Putamen (tissue), 1 donor: ENCODE measurements at regions not wholly inside any gene's neighbourhood (a gene's known extent, or its start where the extent isn't known, plus 50 kb on each side); places are given as distances from the start of the nearest gene placed in this dataset.

ENCODE experiments used
- DNase-seq: peaks from one replicate; pipeline ENCODE4 v3.0.0-alpha.2; 2016; ENCODE audit warnings: low spot score

DNA sequence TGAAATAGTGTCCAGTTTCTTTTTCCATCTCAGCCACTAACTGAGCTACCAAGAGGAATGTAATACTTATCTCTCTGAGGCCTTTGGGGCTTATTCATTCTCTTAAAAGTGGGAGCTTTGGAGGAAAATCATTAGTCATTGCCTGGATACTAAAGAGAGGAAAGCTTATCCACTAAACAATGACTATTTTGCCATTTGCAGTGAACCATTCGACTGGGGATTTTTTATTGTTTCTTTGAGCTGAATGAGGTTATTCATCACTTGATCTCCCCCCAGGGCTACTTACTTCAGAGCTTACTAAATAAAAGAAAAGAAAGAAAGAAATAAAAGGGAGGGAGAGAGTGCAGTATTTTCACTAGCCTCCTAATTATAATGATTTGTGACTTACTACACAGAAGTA, 1329.5 kb upstream of the TENM3 start:
- DNase-seq, result peak; percentile 5

DNA sequence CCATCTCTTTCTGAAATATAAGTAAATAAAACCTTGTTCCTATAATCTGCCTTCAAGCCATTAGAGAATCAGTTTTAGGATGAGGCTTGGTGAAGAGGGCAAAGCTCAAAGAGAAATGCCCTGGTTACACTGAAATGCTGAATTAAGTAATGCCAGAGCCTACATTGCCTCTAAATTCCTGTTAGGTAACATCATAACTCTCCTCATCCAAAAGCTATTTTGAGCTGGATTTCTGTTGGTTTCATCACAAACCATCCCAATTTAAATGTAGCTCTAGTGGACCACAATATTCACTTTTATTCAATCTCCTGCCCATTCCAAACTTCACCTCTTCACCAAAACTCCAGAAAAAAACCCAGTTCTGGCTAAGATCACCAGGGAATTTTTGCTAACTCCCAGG, 1319.7 kb upstream of the TENM3 start:
- DNase-seq, result no peak

DNA sequence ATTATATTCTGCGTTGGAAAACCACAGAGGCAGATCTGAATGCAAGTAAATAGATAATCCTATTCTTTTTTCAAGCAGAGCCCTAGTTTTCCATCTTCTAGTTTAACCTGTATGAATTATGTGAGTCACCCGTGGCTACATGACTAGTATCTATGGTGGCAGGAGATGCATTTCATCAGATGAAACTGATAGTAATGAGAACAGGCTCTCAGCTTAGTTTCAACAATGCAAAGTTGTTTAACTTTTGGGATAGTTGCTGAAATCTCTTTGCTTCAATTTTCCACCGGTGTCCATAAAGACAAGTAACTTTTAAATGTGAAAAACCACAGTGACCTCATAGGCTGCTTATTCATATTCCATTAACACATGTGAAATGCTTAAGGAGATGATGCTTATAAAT, 1317.4 kb upstream of the TENM3 start:
- no peak for DNase-seq

- no peak for DNase-seq
Observed at GRCh38 chr4:180926277-180926676, 1316.9 kb upstream of the TENM3 start.

DNA sequence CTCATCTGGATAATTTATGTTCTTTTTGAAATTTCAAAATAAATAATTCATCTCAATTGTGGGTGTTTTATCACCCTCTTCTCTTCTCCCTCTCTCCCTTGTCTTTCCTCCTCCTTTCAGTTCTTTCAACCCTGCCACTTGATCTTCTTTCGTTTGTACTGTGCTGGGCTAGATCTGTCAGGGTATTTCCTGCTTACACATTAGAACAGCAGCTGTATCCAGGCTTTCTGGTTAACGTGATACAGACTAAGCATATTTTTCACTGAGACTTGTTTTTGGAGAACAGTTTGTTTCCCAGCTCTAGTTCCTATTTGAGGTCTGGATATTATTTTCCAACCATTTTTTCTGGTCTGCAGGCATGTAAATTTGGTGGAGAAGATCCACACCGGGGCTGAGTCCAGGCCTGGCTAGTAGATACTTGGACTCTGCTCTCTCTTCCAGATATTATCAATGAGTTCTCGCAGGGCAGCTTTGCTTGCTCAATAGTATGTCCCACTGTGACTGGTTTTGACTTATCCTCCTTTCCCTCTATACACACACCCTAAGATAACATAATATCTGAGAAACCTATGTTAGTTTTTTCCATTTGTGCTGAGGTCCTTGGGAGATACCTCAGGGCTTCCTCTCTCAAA, 1310.7 kb upstream of the TENM3 start:
- DNase-seq, result no peak

- no peak for DNase-seq
Observed at GRCh38 chr4:180937083-180937482, 1306.1 kb upstream of the TENM3 start.

DNA sequence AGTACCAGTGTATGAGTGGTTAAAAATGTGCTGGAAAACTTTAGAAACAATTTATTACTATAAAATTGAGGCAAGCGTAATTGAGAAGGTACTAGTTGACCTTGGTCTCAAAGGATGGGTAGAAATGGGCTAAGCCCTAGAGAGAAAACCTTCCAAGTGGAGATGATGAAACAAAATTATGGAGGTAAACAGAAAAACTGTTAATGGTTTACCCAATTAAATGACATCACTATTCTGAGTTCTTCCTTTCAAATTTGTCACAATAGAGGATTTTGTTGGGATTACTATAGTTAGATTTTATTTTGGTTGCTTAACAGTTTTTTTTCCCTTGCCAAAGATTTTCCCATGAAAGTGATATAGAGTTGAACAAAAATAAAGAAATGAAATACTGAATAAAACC, 1302.5 kb upstream of the TENM3 start:
- DNase-seq, result no peak

DNA sequence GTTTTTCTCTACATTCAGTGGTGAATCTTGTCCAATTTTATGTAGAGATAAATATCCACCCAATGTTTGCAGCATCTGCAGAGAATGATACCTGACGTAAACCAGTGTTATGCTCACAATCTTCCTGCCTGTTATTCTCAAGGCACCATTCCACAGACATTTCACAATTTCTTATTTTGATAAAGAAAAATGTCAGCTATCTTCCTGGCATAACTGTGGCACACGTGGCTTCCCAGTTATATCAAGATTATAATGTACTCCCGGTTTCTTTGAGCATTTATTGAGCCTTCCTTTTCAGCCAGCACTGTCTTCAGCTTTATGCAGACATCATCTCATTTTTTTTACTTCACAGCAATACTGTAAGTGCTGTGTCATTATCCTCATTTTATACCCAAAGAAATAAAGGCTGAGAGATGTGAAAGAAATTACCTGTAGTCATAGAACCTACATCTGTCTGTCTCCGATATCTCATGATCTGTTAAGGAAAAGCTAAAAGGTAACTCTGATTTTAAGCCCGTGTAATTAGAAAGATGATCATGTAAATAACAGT, 1300.8 kb upstream of the TENM3 start:
- no peak for DNase-seq

DNA sequence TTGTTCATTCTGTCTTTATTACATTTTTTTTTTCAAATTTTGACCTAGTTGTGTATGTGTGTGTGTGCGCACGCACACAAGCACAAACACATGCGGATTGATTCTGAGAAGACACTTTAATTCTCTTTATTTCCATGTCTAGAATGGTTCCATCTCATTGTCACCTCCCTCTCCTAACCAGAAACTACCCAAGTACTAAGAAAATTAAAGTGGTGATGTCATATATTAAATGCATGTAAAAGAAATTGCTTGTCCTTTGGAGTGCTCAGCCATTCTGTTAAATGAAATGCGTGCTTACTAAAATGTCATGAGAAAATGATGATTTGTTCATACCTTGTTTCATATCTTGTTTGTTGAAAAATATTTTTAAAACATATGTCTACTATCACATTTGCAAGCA, 1297.0 kb upstream of the TENM3 start:
- no peak for DNase-seq

DNA sequence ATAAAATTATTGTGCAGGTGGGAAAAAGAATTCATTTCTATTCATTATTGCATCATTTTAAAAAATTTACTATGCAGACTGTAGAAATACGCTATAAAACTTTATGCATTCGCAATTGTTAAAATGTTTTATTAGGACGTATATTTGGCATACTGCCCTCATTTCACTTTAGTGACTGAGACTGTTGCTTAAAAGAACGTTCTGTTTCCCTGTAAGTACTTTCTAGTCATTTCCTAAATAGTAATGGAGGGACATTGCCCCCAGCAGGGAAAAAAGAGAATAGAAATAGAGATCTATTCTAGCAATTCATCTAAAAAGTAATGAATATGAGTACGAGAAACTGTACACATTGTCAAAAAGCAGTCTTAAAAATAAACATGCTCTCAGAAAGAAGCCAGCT, 1295.8 kb upstream of the TENM3 start:
- no peak for DNase-seq

DNA sequence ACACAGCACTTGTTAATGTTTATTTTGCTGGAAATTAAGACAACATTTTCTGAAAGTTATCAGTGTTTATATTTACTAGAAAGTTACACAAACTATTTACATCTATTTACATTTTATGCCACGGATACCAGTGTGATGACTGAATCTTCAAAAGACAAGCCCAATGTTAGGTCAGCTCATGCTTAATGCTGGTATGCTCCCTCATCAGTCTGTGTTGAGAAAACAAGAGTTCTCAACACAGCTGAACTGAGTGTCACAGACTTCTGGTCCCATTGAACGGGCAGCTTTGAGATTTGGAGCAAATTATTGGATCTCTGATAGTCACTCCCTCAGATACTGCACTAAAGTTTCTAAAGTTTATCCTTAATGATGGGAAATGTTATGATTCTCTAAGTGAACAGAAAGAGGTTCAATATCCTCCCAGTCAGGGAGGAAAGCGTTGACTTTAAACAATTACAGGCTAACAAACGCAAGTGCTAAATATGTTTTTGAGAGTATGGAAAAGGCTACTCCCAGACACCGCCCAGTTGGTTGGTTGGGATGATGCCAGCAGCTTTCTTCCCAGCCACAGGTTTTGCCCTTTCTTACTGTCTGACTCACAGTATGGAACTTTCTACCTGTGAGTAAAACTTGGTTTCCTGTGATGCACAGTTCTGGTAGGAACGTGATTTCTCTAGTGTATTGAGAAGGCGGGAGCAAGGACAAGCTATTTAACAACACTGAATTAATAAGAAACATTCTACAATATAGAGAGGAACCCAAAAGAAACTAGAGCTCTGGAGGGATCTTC, 1293.6 kb upstream of the TENM3 start:
- DNase-seq, result no peak

DNA sequence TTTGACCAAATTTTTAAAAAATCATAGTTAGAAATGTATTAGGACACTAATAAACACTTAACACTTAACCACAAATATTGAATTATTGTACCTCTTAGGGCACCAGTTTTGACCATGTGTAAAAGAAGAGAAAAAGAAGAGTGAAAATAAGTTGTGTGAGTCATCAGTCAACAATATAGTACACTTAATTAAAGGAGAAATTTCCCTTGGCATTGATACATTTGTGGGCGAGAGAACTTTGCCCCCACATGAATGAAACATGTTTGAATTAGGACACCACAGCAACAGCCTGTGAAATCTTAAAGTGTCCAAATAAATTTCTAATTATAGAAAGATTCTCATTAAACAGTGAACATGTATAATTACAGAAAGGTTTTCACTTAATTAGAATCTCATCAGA, 1292.8 kb upstream of the TENM3 start:
- DNase-seq, result no peak

- DNase-seq, result no peak
Observed at GRCh38 chr4:180951312-180951711, 1291.9 kb upstream of the TENM3 start.

- DNase-seq, result no peak
Observed at GRCh38 chr4:180953572-180953971, 1289.6 kb upstream of the TENM3 start.

GRCh38 chr4:180960743-180961401, 1282.3 kb upstream of the TENM3 start:
- DNase-seq, result no peak

GRCh38 chr4:180962268-180962667, 1280.9 kb upstream of the TENM3 start:
- DNase-seq, result no peak

- no peak for DNase-seq
Observed at GRCh38 chr4:180966312-180966711, 1276.9 kb upstream of the TENM3 start.

DNA sequence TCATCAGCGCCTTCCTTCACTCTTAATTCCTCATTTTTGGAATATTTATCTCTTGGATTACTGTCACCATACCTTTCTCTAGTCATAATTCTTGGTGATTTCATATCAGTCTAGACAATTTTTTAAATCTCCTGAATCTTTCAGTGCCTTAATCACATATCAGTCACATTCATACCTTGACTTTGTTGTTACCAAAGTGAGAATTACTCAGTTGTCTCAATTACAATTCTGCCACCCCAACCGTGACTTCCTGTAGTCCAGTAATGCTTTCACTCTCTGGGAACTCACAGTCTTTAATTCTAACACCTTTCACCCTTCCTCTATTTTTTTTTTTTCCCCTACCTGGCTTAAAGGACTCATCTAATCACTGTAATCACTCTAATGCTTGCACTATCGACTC, 1275.3 kb upstream of the TENM3 start:
- no peak for DNase-seq

- no peak for DNase-seq
Observed at GRCh38 chr4:180973894-180974293, 1269.3 kb upstream of the TENM3 start.

- no peak for DNase-seq
Observed at GRCh38 chr4:180990931-180991330, 1252.3 kb upstream of the TENM3 start.

- DNase-seq, result no peak
Observed at GRCh38 chr4:180993244-180993836, 1249.9 kb upstream of the TENM3 start.

DNA sequence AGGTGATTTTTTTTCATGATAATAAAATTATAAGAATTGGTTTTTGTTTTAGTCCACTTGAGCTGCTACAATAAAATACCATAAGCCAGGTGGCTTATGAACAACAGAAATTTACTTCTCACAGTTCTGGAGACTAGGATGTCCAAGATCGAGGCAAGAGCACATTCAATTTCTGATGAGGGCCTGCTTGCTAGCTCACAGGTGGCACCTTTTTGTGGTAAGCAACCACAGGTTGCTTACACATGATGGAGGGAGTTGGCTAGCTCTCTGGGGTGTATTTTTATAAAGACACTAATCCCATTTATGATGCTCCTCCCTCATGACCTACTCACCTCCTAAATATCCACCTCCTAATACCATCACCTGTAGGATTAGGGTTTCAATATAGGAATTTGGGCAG, 1248.5 kb upstream of the TENM3 start:
- DNase-seq, result no peak

- no peak for DNase-seq
Observed at GRCh38 chr4:180999217-180999616, 1244.0 kb upstream of the TENM3 start.
